ENCODE measurements at regions not wholly inside any gene's neighbourhood (a gene's known extent, or its start where the extent isn't known, plus 50 kb on each side); places are given as distances from the start of the nearest gene placed in this dataset.
A peak's percentile ranks its signal among the peaks of the same experiment; 100 is the strongest.

- DNase-seq: no peak
These were observed 231.9 kb downstream of the BCL11B start for GRCh38 chr14:99040052-99040451.

GRCh38 chr14:99040711-99041110 lies 231.3 kb downstream of the BCL11B start:
- DNase-seq: no peak

GRCh38 chr14:99041141-99041819 lies 230.7 kb downstream of the BCL11B start:
- DNase-seq: no peak

- DNase-seq: no peak
These were observed 230.2 kb downstream of the BCL11B start for GRCh38 chr14:99041820-99042174.

- DNase-seq: no peak
These were observed 229.4 kb downstream of the BCL11B start for GRCh38 chr14:99042381-99043266.

- no peak for DNase-seq
These were observed 228.8 kb downstream of the BCL11B start for GRCh38 chr14:99043267-99043615.

- no peak for DNase-seq
These were observed 228.2 kb downstream of the BCL11B start for GRCh38 chr14:99043756-99044155.

GRCh38 chr14:99047441-99048031 lies 224.5 kb downstream of the BCL11B start:
- no peak for DNase-seq

GRCh38 chr14:99050309-99050708 lies 221.7 kb downstream of the BCL11B start:
- no peak for DNase-seq

GRCh38 chr14:99052467-99052866 lies 219.5 kb downstream of the BCL11B start:
- no peak for DNase-seq

GRCh38 chr14:99055019-99055418 lies 217.0 kb downstream of the BCL11B start:
- no peak for DNase-seq

- DNase-seq: peak; percentile 66
These were observed 216.2 kb downstream of the BCL11B start for GRCh38 chr14:99055816-99056215.

- DNase-seq: no peak
These were observed 214.4 kb downstream of the BCL11B start for GRCh38 chr14:99057576-99058083.

- no peak for DNase-seq
These were observed 213.5 kb downstream of the BCL11B start for GRCh38 chr14:99058542-99058941.

GRCh38 chr14:99062216-99062615 lies 209.8 kb downstream of the BCL11B start:
- DNase-seq: no peak

GRCh38 chr14:99062772-99063418 lies 209.1 kb downstream of the BCL11B start:
- DNase-seq: no peak

GRCh38 chr14:99063620-99064225 lies 208.3 kb downstream of the BCL11B start:
- no peak for DNase-seq

GRCh38 chr14:99064262-99064954 lies 207.6 kb downstream of the BCL11B start:
- no peak for DNase-seq

- DNase-seq: no peak
These were observed 206.4 kb downstream of the BCL11B start for GRCh38 chr14:99065551-99065950.

- no peak for DNase-seq
These were observed 205.6 kb downstream of the BCL11B start for GRCh38 chr14:99066378-99066777.

GRCh38 chr14:99067141-99067920 lies 204.7 kb downstream of the BCL11B start:
- no peak for DNase-seq
